ENCODE measurements at regions not wholly inside any gene's neighbourhood (a gene's known extent, or its start where the extent isn't known, plus 50 kb on each side); places are given as distances from the start of the nearest gene placed in this dataset.

DNA sequence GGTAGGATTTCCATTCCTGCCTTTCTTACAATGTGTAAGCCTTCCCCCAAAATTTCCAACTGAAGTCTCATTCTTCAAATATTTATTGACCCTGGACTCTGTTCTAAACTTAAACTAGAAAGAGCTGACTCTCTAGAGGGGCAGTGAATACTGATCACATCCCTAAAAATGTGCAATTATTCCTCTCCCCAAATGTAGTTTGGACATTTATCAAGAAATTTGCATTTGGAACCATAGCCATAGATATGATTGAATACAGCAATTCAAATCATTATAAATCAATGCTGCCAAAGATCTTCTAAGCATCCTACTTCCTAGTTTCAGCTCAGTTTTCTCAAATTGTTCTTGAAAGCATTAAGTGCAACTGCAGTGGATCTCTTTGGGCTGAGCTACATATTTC lies 525.7 kb downstream of the RAB28 start:
- no peak for ATAC-seq
- TF ChIP-seq ZBTB42 (CRISPR knock-in tag; IDR thresholded peaks at IDR 0.05) (no peak), ZNF335 (CRISPR knock-in tag; IDR thresholded peaks at IDR 0.05) (no peak), SRSF9 (IDR thresholded peaks at IDR 0.05; ENCODE audit: borderline replicate concordance, insufficient read depth, low read depth, low read length, poor library complexity, severe bottlenecking) (no peak), ZSCAN31 (CRISPR knock-in tag; IDR thresholded peaks at IDR 0.05; ENCODE audit: low read depth) (no peak), ISX (CRISPR knock-in tag; conservative IDR thresholded peaks at IDR 0.05) (no peak), ZBTB7A (CRISPR knock-in tag; IDR thresholded peaks at IDR 0.05) (no peak), ZNF260 (CRISPR knock-in tag; IDR thresholded peaks at IDR 0.05; ENCODE audit: borderline replicate concordance, low read depth) (no peak), ZZZ3 (CRISPR knock-in tag; IDR thresholded peaks at IDR 0.05; ENCODE audit: borderline replicate concordance) (no peak), ZNF430 (CRISPR knock-in tag; IDR thresholded peaks at IDR 0.05) (no peak), KDM5A (IDR thresholded peaks at IDR 0.05; ENCODE audit: borderline replicate concordance, low read length) (no peak), FOXM1 (CRISPR knock-in tag; IDR thresholded peaks at IDR 0.05) (no peak)
- TF ChIP-seq, protein P1, sequence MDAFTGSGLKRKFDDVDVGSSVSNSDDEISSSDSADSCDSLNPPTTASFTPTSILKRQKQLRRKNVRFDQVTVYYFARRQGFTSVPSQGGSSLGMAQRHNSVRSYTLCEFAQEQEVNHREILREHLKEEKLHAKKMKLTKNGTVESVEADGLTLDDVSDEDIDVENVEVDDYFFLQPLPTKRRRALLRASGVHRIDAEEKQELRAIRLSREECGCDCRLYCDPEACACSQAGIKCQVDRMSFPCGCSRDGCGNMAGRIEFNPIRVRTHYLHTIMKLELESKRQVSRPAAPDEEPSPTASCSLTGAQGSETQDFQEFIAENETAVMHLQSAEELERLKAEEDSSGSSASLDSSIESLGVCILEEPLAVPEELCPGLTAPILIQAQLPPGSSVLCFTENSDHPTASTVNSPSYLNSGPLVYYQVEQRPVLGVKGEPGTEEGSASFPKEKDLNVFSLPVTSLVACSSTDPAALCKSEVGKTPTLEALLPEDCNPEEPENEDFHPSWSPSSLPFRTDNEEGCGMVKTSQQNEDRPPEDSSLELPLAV (CRISPR knock-in tag; conservative IDR thresholded peaks at IDR 0.05; ENCODE audit: low read depth) = no peak
- TF ChIP-seq, protein P2, sequence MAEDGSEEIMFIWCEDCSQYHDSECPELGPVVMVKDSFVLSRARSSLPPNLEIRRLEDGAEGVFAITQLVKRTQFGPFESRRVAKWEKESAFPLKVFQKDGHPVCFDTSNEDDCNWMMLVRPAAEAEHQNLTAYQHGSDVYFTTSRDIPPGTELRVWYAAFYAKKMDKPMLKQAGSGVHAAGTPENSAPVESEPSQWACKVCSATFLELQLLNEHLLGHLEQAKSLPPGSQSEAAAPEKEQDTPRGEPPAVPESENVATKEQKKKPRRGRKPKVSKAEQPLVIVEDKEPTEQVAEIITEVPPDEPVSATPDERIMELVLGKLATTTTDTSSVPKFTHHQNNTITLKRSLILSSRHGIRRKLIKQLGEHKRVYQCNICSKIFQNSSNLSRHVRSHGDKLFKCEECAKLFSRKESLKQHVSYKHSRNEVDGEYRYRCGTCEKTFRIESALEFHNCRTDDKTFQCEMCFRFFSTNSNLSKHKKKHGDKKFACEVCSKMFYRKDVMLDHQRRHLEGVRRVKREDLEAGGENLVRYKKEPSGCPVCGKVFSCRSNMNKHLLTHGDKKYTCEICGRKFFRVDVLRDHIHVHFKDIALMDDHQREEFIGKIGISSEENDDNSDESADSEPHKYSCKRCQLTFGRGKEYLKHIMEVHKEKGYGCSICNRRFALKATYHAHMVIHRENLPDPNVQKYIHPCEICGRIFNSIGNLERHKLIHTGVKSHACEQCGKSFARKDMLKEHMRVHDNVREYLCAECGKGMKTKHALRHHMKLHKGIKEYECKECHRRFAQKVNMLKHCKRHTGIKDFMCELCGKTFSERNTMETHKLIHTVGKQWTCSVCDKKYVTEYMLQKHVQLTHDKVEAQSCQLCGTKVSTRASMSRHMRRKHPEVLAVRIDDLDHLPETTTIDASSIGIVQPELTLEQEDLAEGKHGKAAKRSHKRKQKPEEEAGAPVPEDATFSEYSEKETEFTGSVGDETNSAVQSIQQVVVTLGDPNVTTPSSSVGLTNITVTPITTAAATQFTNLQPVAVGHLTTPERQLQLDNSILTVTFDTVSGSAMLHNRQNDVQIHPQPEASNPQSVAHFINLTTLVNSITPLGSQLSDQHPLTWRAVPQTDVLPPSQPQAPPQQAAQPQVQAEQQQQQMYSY (CRISPR knock-in tag; IDR thresholded peaks at IDR 0.05) = no peak
- TF ChIP-seq, protein P3, sequence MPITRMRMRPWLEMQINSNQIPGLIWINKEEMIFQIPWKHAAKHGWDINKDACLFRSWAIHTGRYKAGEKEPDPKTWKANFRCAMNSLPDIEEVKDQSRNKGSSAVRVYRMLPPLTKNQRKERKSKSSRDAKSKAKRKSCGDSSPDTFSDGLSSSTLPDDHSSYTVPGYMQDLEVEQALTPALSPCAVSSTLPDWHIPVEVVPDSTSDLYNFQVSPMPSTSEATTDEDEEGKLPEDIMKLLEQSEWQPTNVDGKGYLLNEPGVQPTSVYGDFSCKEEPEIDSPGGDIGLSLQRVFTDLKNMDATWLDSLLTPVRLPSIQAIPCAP (CRISPR knock-in tag; IDR thresholded peaks at IDR 0.05; ENCODE audit: low read depth) = no peak
- TF ChIP-seq, protein P4, sequence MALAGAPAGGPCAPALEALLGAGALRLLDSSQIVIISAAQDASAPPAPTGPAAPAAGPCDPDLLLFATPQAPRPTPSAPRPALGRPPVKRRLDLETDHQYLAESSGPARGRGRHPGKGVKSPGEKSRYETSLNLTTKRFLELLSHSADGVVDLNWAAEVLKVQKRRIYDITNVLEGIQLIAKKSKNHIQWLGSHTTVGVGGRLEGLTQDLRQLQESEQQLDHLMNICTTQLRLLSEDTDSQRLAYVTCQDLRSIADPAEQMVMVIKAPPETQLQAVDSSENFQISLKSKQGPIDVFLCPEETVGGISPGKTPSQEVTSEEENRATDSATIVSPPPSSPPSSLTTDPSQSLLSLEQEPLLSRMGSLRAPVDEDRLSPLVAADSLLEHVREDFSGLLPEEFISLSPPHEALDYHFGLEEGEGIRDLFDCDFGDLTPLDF (CRISPR knock-in tag; IDR thresholded peaks at IDR 0.05) = no peak
- TF ChIP-seq, protein P5, sequence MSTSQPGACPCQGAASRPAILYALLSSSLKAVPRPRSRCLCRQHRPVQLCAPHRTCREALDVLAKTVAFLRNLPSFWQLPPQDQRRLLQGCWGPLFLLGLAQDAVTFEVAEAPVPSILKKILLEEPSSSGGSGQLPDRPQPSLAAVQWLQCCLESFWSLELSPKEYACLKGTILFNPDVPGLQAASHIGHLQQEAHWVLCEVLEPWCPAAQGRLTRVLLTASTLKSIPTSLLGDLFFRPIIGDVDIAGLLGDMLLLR (CRISPR knock-in tag; IDR thresholded peaks at IDR 0.05) = no peak
- Histone ChIP-seq H4K20me1 (ENCODE audit: insufficient read depth, low read length) (no peaks in the 10 kb centered on the region), H3K9ac (ENCODE audit: insufficient read depth, low read depth, low read length) (no peak overlapping the region), H3K79me2 (ENCODE audit: insufficient read depth, low read length) (no peaks in the 10 kb centered on the region), H3K4me3 (replicated peaks in 1 of 3; ENCODE audit: insufficient read depth in 1 of 3, low read depth in 2 of 3, low read length in 3 of 3) (no peak overlapping the region), H3K27ac (ENCODE audit: extremely low read length, insufficient read depth, low read length) (no peak overlapping the region), H3K36me3 (replicated peaks in 1 of 2; ENCODE audit: control insufficient read depth in 1 of 2, insufficient read depth in 2 of 2, low read length in 2 of 2) (no peaks in the 10 kb centered on the region), H2AFZ (ENCODE audit: low read length) (no peak overlapping the region), H3K4me1 (ENCODE audit: insufficient read depth, low read length) (peaks cover 67% of the 10 kb centered on the region), H3K4me2 (ENCODE audit: low read depth, low read length) (no peak overlapping the region), H3K27me3 (ENCODE audit: control insufficient read depth in 1 of 2, insufficient read depth in 2 of 2, low read length in 2 of 2) (no peaks in the 10 kb centered on the region; a peak in 1 of 5 replicates), H3K9me3 (ENCODE audit: low read length) (no peaks in the 10 kb centered on the region)
- intact Hi-C loops (cut with micrococcal nuclease; ENCODE audit: unreplicated experiment) = no loop called here
- BruUV-seq (replicated peaks) = no TSS peak
- POLR2A ChIA-PET = no interaction called here
- in situ Hi-C loops (cut with HindIII; ENCODE audit: extremely low pct_ligation_motif_present, low pct_unique_long_range_greater_than_20kb) = no loop called here
- CTCF ChIA-PET (ENCODE audit: low intra/inter-chr PET ratio, low total read pairs) = no interaction called here
- no peak for DNase-seq (ENCODE audit: low spot score)
- no peak for FAIRE-seq

All from HepG2 (cell line).